HEK293 (cell line): ENCODE measurements at regions not wholly inside any gene's neighbourhood (a gene's known extent, or its start where the extent isn't known, plus 50 kb on each side); places are given as distances from the start of the nearest gene placed in this dataset.

Experiments used
- REST ChIP-seq: fragments of 450-650 bp; formaldehyde crosslinking; IDR thresholded peaks from 2 replicates; pipeline ENCODE4 v1.5.1; 2016; ENCODE audit warnings: missing biosample characterization, missing genetic modification characterization
- YY1 ChIP-seq: fragments of 450-650 bp; formaldehyde crosslinking; IDR thresholded peaks from 2 replicates; pipeline ENCODE4 v1.5.1; 2018; ENCODE audit warnings: missing biosample characterization, missing genetic modification characterization
- ZBTB8A ChIP-seq: fragments of 450-650 bp; formaldehyde crosslinking; IDR thresholded peaks from 2 replicates; pipeline ENCODE4 v1.5.1; 2016; ENCODE audit warnings: missing biosample characterization, missing genetic modification characterization
- ZNF274 ChIP-seq, 2 experiments: fragments of 200-500 bp in 1 of 2; fragments of 450-650 bp in 1 of 2; sonication (Bioruptor generic) in 1 of 2; formaldehyde crosslinking in 1 of 2; IDR thresholded peaks; 2 replicates each; pipeline versions ENCODE4 v1.5.1 to v1.6.1; 2014 to 2016; ENCODE audit warnings: borderline replicate concordance in 1 of 2, inconsistent platforms in 1 of 2, low read length in 1 of 2, missing biosample characterization in 1 of 2, missing genetic modification characterization in 1 of 2
- ZNF366 ChIP-seq: fragments of 450-650 bp; formaldehyde crosslinking; conservative IDR thresholded peaks from 2 replicates; pipeline ENCODE4 v1.5.1; 2016; ENCODE audit warnings: missing biosample characterization, missing genetic modification characterization
- ZNF48 ChIP-seq: fragments of 450-650 bp; formaldehyde crosslinking; IDR thresholded peaks from 2 replicates; pipeline ENCODE4 v1.5.1; 2016; ENCODE audit warnings: missing biosample characterization, missing genetic modification characterization
- ZNF530 ChIP-seq: fragments of 450-650 bp; formaldehyde crosslinking; IDR thresholded peaks from 2 replicates; pipeline ENCODE4 v1.5.1; 2016; ENCODE audit warnings: low read depth, missing biosample characterization, missing genetic modification characterization
- ZNF558 ChIP-seq: fragments of 450-650 bp; formaldehyde crosslinking; IDR thresholded peaks from 2 replicates; pipeline ENCODE4 v1.5.1; 2016; ENCODE audit warnings: missing biosample characterization, missing genetic modification characterization
- ZNF768 ChIP-seq: fragments of 450-650 bp; formaldehyde crosslinking; IDR thresholded peaks from 2 replicates; pipeline ENCODE4 v1.5.1; 2018; ENCODE audit warnings: missing biosample characterization, mild to moderate bottlenecking, missing genetic modification characterization
- ZNF776 ChIP-seq: fragments of 450-650 bp; formaldehyde crosslinking; IDR thresholded peaks from 2 replicates; pipeline ENCODE4 v1.5.0; 2017; ENCODE audit warnings: missing biosample characterization, missing genetic modification characterization, borderline replicate concordance
- ZNF785 ChIP-seq: fragments of 450-650 bp; formaldehyde crosslinking; IDR thresholded peaks from 2 replicates; pipeline ENCODE4 v1.5.1; 2016; ENCODE audit warnings: missing biosample characterization, missing genetic modification characterization
- ZSCAN30 ChIP-seq: fragments of 450-650 bp; IDR thresholded peaks from 2 replicates; pipeline ENCODE4 v1.5.1; 2018; ENCODE audit warnings: missing biosample characterization, mild to moderate bottlenecking, missing genetic modification characterization, moderate library complexity
- ZSCAN5A ChIP-seq: fragments of 450-650 bp; formaldehyde crosslinking; IDR thresholded peaks from 2 replicates; pipeline ENCODE4 v1.5.1; 2016; ENCODE audit warnings: missing biosample characterization, missing genetic modification characterization
- TF ChIP-seq, protein P1 (sequence below): fragments of 450-650 bp; formaldehyde crosslinking; IDR thresholded peaks from 2 replicates; pipeline ENCODE4 v1.5.1; 2016; ENCODE audit warnings: missing biosample characterization, missing genetic modification characterization

DNA sequence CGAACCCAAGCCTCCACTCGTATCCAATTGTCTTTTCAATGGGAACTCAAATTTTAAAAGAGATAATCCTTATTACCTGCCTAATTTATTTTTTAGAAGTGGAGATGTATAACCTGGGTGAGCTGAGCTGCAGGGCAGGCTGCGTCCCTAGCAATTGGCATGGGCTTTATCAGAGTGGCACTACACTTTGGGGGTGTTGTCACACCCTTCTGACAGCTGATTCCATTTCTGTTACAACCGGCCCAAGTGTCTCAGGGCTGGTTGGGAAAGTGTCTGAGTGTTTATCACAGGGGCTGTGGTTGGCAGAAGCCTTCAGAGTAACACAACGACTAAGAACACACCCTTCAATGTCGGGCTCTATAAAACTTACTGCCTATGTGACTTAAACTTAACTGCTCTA is 295.0 kb downstream of the SMAD2 start:
- TF ChIP-seq, protein P1, sequence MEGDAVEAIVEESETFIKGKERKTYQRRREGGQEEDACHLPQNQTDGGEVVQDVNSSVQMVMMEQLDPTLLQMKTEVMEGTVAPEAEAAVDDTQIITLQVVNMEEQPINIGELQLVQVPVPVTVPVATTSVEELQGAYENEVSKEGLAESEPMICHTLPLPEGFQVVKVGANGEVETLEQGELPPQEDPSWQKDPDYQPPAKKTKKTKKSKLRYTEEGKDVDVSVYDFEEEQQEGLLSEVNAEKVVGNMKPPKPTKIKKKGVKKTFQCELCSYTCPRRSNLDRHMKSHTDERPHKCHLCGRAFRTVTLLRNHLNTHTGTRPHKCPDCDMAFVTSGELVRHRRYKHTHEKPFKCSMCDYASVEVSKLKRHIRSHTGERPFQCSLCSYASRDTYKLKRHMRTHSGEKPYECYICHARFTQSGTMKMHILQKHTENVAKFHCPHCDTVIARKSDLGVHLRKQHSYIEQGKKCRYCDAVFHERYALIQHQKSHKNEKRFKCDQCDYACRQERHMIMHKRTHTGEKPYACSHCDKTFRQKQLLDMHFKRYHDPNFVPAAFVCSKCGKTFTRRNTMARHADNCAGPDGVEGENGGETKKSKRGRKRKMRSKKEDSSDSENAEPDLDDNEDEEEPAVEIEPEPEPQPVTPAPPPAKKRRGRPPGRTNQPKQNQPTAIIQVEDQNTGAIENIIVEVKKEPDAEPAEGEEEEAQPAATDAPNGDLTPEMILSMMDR (tag by site-specific recombination), result no peak
- TF ChIP-seq ZNF274 (IDR thresholded peaks at IDR 0.05; ENCODE audit: low read length) (no peak), ZNF274 (tag by site-specific recombination; IDR thresholded peaks at IDR 0.05; ENCODE audit: borderline replicate concordance) (no peak), ZNF768 (tag by site-specific recombination) (no peak), ZBTB8A (tag by site-specific recombination) (no peak), ZNF785 (tag by site-specific recombination) (no peak), REST (no peak), ZNF530 (tag by site-specific recombination) (no peak), YY1 (tag by site-specific recombination) (no peak), ZNF558 (no peak), ZNF366 (tag by site-specific recombination) (no peak), ZSCAN30 (tag by site-specific recombination) (no peak), ZSCAN5A (tag by site-specific recombination) (no peak), ZNF48 (tag by site-specific recombination) (no peak), ZNF776 (tag by site-specific recombination) (no peak)
